Vagina (tissue), 2 donors: ENCODE measurements at regions not wholly inside any gene's neighbourhood (a gene's known extent, or its start where the extent isn't known, plus 50 kb on each side); places are given as distances from the start of the nearest gene placed in this dataset.

Experiments
- DNase-seq, 2 donors: peaks; one replicate each; pipeline ENCODE4 v3.0.0-alpha.2; 2017; ENCODE audit errors: extremely low spot score in 2 of 2
- H3K27ac ChIP-seq: fragments of 200-600 bp; sonication (generic); one replicate; pipeline ENCODE4 v1.5.1; 2019
- H3K27me3 ChIP-seq: fragments of 200-600 bp; sonication (generic); one replicate; pipeline ENCODE4 v1.5.1; 2019
- H3K36me3 ChIP-seq, 2 donors: fragments of 200-600 bp; sonication (generic); one replicate each; pipeline ENCODE4 v1.5.1; 2017 to 2019
- H3K4me1 ChIP-seq: fragments of 200-600 bp; sonication (generic); one replicate; pipeline ENCODE4 v1.5.1; 2019
- H3K4me3 ChIP-seq, 2 donors: fragments of 200-600 bp; sonication (generic); 1 replicate in 1 of 2; 2 replicates in 1 of 2; pipeline ENCODE4 v1.5.1; 2016 to 2019
- H3K9me3 ChIP-seq: fragments of 200-600 bp; sonication (generic); one replicate; pipeline ENCODE4 v1.5.1; 2019
- POLR2A ChIP-seq, 2 donors: fragments of 450-650 bp; IDR thresholded peaks; one replicate each; pipeline ENCODE4 v1.6.1; 2017; ENCODE audit warnings: antibody characterized with exemption in 2 of 2, mild to moderate bottlenecking in 2 of 2, moderate library complexity in 2 of 2
- POLR2AphosphoS5 ChIP-seq, 2 donors: sonication (generic); formaldehyde crosslinking; IDR thresholded peaks; one replicate each; pipeline ENCODE4 v1.9.0; 2017; ENCODE audit warnings: antibody characterized with exemption in 2 of 2, mild to moderate bottlenecking in 2 of 2, low read depth in 1 of 2; ENCODE audit not compliant: insufficient read depth in 1 of 2
- intact Hi-C: fragments of 100-400 bp; cut with DNase I; formaldehyde crosslinking; loops from one replicate; pipeline ENCODE4 v1.15.1; 2023
- TF ChIP-seq, protein P1 (sequence below), 3 experiments: fragments of 450-650 bp in 2 of 3; fragments of 200-600 bp in 1 of 3; sonication (generic) in 1 of 3; IDR thresholded peaks; one replicate each; pipeline ENCODE4 v1.5.1; 2017 to 2019; ENCODE audit warnings: antibody characterized with exemption in 3 of 3, mild to moderate bottlenecking in 2 of 3, moderate library complexity in 2 of 3

DNA sequence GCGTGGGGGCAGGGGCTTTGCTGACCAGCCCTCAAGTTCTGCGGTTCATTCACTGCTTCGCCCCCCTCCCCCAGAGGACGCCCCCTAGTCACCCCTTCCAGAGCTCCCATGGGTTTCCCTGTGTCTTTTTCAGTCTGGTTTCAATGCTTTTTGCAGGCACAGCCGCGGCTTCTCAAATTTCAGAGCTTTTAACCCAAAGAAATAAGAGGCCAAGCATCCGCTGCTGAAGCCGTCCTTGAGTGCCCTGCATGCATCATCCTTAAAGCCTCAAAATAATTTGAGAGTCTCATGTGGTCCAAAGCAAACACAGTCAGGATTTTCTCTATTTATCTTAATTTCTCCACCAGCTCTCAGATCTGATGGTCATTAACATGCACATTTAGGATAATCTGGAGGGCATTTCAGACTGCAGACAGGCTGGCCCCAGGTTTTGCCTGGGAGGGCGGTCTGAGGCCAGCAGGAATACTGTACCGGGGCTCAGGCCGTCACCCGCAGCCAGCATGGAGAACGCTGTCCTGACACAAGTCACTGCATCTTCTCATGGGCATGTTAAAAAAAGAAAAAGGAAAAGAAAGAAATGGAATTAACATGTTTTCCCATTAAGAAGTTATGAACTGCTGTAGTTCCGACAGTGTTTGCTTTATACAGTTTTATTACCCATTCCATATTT, 420.8 kb upstream of the IRX4 start:
- Histone ChIP-seq H3K4me1 (no peaks in the 10 kb centered on the region), H3K4me3 (no peak overlapping the region), H3K36me3 (no peaks in the 10 kb centered on the region), H3K27me3 (no peaks in the 10 kb centered on the region), H3K9me3 (no peaks in the 10 kb centered on the region), H3K27ac (no peak overlapping the region)
- no peak for TF ChIP-seq POLR2A (IDR thresholded peaks at IDR 0.05)
- TF ChIP-seq, protein P1, sequence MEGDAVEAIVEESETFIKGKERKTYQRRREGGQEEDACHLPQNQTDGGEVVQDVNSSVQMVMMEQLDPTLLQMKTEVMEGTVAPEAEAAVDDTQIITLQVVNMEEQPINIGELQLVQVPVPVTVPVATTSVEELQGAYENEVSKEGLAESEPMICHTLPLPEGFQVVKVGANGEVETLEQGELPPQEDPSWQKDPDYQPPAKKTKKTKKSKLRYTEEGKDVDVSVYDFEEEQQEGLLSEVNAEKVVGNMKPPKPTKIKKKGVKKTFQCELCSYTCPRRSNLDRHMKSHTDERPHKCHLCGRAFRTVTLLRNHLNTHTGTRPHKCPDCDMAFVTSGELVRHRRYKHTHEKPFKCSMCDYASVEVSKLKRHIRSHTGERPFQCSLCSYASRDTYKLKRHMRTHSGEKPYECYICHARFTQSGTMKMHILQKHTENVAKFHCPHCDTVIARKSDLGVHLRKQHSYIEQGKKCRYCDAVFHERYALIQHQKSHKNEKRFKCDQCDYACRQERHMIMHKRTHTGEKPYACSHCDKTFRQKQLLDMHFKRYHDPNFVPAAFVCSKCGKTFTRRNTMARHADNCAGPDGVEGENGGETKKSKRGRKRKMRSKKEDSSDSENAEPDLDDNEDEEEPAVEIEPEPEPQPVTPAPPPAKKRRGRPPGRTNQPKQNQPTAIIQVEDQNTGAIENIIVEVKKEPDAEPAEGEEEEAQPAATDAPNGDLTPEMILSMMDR (IDR thresholded peaks at IDR 0.05): no peak
- TF ChIP-seq POLR2AphosphoS5 (IDR thresholded peaks at IDR 0.05; ENCODE audit: insufficient read depth in 1 of 2, low read depth in 1 of 2): no peak
- DNase-seq: no peak
- intact Hi-C loops: no loop called here

DNA sequence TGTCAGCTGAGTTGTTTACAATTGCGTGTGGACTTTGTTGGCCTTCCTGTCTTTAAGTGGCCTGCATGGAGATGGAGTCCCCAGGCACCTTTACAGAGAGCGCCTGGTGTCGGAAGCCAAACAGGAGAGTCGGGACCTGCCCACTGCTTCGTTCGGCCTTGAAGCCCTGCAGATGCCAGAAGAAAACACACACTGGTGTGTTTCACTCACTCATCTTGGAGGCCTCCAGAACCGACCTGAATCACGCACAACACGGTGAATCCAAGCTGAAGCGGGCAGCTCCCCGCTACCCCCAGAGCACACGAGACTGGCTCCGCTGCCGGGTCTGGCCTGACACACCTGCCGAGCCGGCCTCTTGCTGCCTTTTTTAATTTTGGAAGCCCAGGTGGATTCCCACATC, 419.4 kb upstream of the IRX4 start:
- intact Hi-C loops: no loop called here
- Histone ChIP-seq H3K27ac (no peak overlapping the region), H3K9me3 (no peaks in the 10 kb centered on the region), H3K36me3 (no peaks in the 10 kb centered on the region), H3K4me1 (no peaks in the 10 kb centered on the region), H3K4me3 (no peak overlapping the region), H3K27me3 (no peaks in the 10 kb centered on the region)
- no peak for DNase-seq
- TF ChIP-seq POLR2AphosphoS5 (IDR thresholded peaks at IDR 0.05; ENCODE audit: insufficient read depth in 1 of 2, low read depth in 1 of 2) (no peak), POLR2A (IDR thresholded peaks at IDR 0.05) (no peak)
- TF ChIP-seq, protein P1 (IDR thresholded peaks at IDR 0.05): no peak

GRCh38 chr5:2300861-2301574, 418.3 kb upstream of the IRX4 start:
- DNase-seq: no peak

DNA sequence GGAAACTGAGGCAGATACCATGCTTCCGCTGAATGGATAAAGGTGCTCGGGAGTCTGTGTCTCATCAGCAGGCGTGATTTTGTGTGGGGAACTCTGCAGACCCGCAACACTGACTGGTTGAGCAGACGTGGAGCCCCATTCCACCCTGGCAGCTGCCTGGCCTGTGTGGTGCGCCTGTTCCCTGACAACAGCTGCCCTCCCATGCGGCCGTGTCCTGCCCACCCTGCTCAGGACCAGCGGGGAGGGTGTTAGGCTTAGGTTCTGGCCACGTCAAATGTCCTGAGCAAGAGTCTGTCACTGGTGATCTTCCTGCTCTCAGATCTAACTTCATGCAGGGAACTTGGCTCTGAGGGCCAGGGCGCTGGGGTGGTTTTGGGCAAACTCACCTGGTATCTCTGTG, 417.7 kb upstream of the IRX4 start:
- H3K4me1 ChIP-seq: no peaks in the 10 kb centered on the region

More at GRCh38 chr5:2300861-2301574, 418.3 kb upstream of the IRX4 start:
- no peak overlapping the region for H3K27ac ChIP-seq
- H3K4me1 ChIP-seq: no peaks in the 10 kb centered on the region
- H3K9me3 ChIP-seq: no peaks in the 10 kb centered on the region
- intact Hi-C loops: no loop called here
- no peaks in the 10 kb centered on the region for H3K27me3 ChIP-seq
- H3K36me3 ChIP-seq: no peaks in the 10 kb centered on the region
- H3K4me3 ChIP-seq: no peak overlapping the region
- TF ChIP-seq POLR2A (IDR thresholded peaks at IDR 0.05): no peak
- TF ChIP-seq POLR2AphosphoS5 (IDR thresholded peaks at IDR 0.05; ENCODE audit: insufficient read depth in 1 of 2, low read depth in 1 of 2): no peak
- TF ChIP-seq, protein P1 (IDR thresholded peaks at IDR 0.05): no peak

More for the DNA sequence above, 417.7 kb upstream of the IRX4 start:
- H3K9me3 ChIP-seq: no peaks in the 10 kb centered on the region
- intact Hi-C loops: no loop called here
- H3K27ac ChIP-seq: no peak overlapping the region
- no peak for DNase-seq
- TF ChIP-seq POLR2A (IDR thresholded peaks at IDR 0.05): no peak
- no peak for TF ChIP-seq POLR2AphosphoS5 (IDR thresholded peaks at IDR 0.05; ENCODE audit: insufficient read depth in 1 of 2, low read depth in 1 of 2)
- TF ChIP-seq, protein P1 (IDR thresholded peaks at IDR 0.05): no peak
- H3K27me3 ChIP-seq: no peaks in the 10 kb centered on the region
- no peaks in the 10 kb centered on the region for H3K36me3 ChIP-seq
- no peak overlapping the region for H3K4me3 ChIP-seq
